H9 (cell line): ENCODE measurements at regions not wholly inside any gene's neighbourhood (a gene's known extent, or its start where the extent isn't known, plus 50 kb on each side); places are given as distances from the start of the nearest gene placed in this dataset.

Source experiments
- DNase-seq: peaks from one replicate; pipeline ENCODE4 v3.0.0-alpha.2; 2017
- H2AFZ ChIP-seq: one replicate; pipeline ENCODE4 v1.6.1; 2013; ENCODE audit warnings: mild to moderate bottlenecking, low read length, control low read depth, moderate library complexity
- H2AK5ac ChIP-seq: 2 replicates; pipeline ENCODE4 v1.6.1; 2013; ENCODE audit warnings: low read length, control low read depth, mixed read lengths; ENCODE audit not compliant: insufficient read length
- H2BK120ac ChIP-seq: one replicate; pipeline ENCODE4 v1.6.1; 2013; ENCODE audit warnings: low read depth, mild to moderate bottlenecking, low read length, control low read depth, inconsistent platforms; ENCODE audit not compliant: poor library complexity, severe bottlenecking
- H2BK12ac ChIP-seq: 2 replicates; pipeline ENCODE4 v1.6.1; 2013; ENCODE audit warnings: low read length, control low read depth, mixed read lengths, low read depth; ENCODE audit not compliant: insufficient read length
- H2BK15ac ChIP-seq: 2 replicates; pipeline ENCODE4 v1.6.1; 2013; ENCODE audit warnings: low read depth, low read length, control low read depth
- H2BK20ac ChIP-seq: one replicate; pipeline ENCODE4 v1.6.1; 2013; ENCODE audit warnings: low read depth, mild to moderate bottlenecking, low read length, control low read depth, inconsistent platforms; ENCODE audit not compliant: poor library complexity, severe bottlenecking
- H2BK5ac ChIP-seq: 2 replicates; pipeline ENCODE4 v1.6.1; 2013; ENCODE audit warnings: low read length, control low read depth, mixed read lengths; ENCODE audit not compliant: insufficient read length
- H3K14ac ChIP-seq: 2 replicates; pipeline ENCODE4 v1.6.1; 2013; ENCODE audit warnings: low read length, control low read depth; ENCODE audit not compliant: insufficient read depth
- H3K18ac ChIP-seq: 2 replicates; pipeline ENCODE4 v1.6.1; 2013; ENCODE audit warnings: low read depth, mild to moderate bottlenecking, mixed read lengths, low read length, control low read depth; ENCODE audit not compliant: insufficient read length
- H3K23ac ChIP-seq: 2 replicates; pipeline ENCODE4 v1.6.1; 2013; ENCODE audit warnings: low read length, control low read depth, mixed read lengths, low read depth; ENCODE audit not compliant: insufficient read length
- H3K23me2 ChIP-seq: 2 replicates; pipeline ENCODE4 v1.6.1; 2013; ENCODE audit warnings: low read depth, mild to moderate bottlenecking, mixed read lengths, low read length, control low read depth; ENCODE audit not compliant: insufficient read length, poor library complexity, severe bottlenecking
- H3K27ac ChIP-seq: 2 replicates; pipeline ENCODE4 v1.5.1; 2013; ENCODE audit warnings: low read length, control low read depth, mixed read lengths, low read depth; ENCODE audit not compliant: insufficient read length
- H3K27me3 ChIP-seq: 2 replicates; pipeline ENCODE4 v1.6.1; 2013; ENCODE audit warnings: low read length, control low read depth, inconsistent platforms; ENCODE audit not compliant: insufficient read depth
- H3K4ac ChIP-seq: 2 replicates; pipeline ENCODE4 v1.6.1; 2013; ENCODE audit warnings: low read depth, mild to moderate bottlenecking, control low read depth, inconsistent platforms, low read length, moderate library complexity
- H3K4me1 ChIP-seq: 2 replicates; pipeline ENCODE4 v1.6.1; 2013; ENCODE audit warnings: low read length, control low read depth, inconsistent platforms; ENCODE audit not compliant: insufficient read depth
- H3K4me2 ChIP-seq: 2 replicates; pipeline ENCODE4 v1.6.1; 2013; ENCODE audit warnings: low read length, control low read depth, mixed read lengths; ENCODE audit not compliant: insufficient read length, insufficient read depth
- H3K56ac ChIP-seq: 2 replicates; pipeline ENCODE4 v1.6.1; 2013; ENCODE audit warnings: low read depth, mild to moderate bottlenecking, mixed read lengths, low read length, control low read depth; ENCODE audit not compliant: insufficient read length
- H3K79me1 ChIP-seq: 2 replicates; pipeline ENCODE4 v1.6.1; 2013; ENCODE audit warnings: low read depth, mild to moderate bottlenecking, moderate library complexity, low read length, control low read depth, inconsistent platforms; ENCODE audit not compliant: insufficient read depth, poor library complexity, severe bottlenecking
- H3K79me2 ChIP-seq: 2 replicates; pipeline ENCODE4 v1.6.1; 2013; ENCODE audit warnings: low read length, control low read depth, inconsistent platforms; ENCODE audit not compliant: insufficient read depth
- H3K9ac ChIP-seq: 2 replicates; pipeline ENCODE4 v1.6.1; 2013; ENCODE audit warnings: low read length, control low read depth, mixed read lengths; ENCODE audit not compliant: insufficient read length; ENCODE audit errors: extremely low read depth
- H3K9me3 ChIP-seq: one replicate; pipeline ENCODE4 v1.6.1; 2013; ENCODE audit warnings: low read depth, low read length, inconsistent platforms; ENCODE audit not compliant: control insufficient read depth
- H3T11ph ChIP-seq: one replicate; pipeline ENCODE4 v1.6.1; 2013; ENCODE audit warnings: mild to moderate bottlenecking, low read length, control low read depth, inconsistent platforms
- H4K20me1 ChIP-seq: one replicate; pipeline ENCODE4 v1.6.1; 2013; ENCODE audit not compliant: control insufficient read depth, insufficient read length, insufficient read depth
- H4K5ac ChIP-seq: 2 replicates; pipeline ENCODE4 v1.6.1; 2013; ENCODE audit warnings: low read depth, mild to moderate bottlenecking, mixed read lengths, low read length, control low read depth; ENCODE audit not compliant: insufficient read length
- H4K8ac ChIP-seq: replicated peaks from 2 replicates; pipeline ENCODE4 v1.6.1; 2013; ENCODE audit warnings: low read length, control low read depth, mixed read lengths, low read depth; ENCODE audit not compliant: insufficient read length
- H4K91ac ChIP-seq: 2 replicates; pipeline ENCODE4 v1.6.1; 2013; ENCODE audit warnings: low read depth, mild to moderate bottlenecking, moderate library complexity, mixed read lengths, low read length, control low read depth; ENCODE audit not compliant: insufficient read length
- H3K27ac Mint-ChIP-seq, 3 experiments: 2 replicates in 2 of 3; 3 replicates in 1 of 3; pipeline ENCODE4 v1.8.0; 2020 to 2021; ENCODE audit warnings: mixed read lengths in 3 of 3, mild to moderate bottlenecking in 1 of 3, moderate library complexity in 1 of 3
- H3K27me3 Mint-ChIP-seq: 2 replicates; pipeline ENCODE4 v1.8.0; 2021; ENCODE audit warnings: low read depth, mild to moderate bottlenecking, moderate library complexity, mixed read lengths
- H3K36me3 Mint-ChIP-seq, 3 experiments: 2 replicates in 2 of 3; 3 replicates in 1 of 3; pipeline ENCODE4 v1.8.0; 2020 to 2021; ENCODE audit warnings: low read depth in 3 of 3, mixed read lengths in 3 of 3; ENCODE audit not compliant: insufficient read depth in 1 of 3
- H3K4me1 Mint-ChIP-seq, 2 experiments: 2 replicates each; pipeline ENCODE4 v1.8.0; 2020; ENCODE audit warnings: mixed read lengths in 2 of 2
- H3K4me3 Mint-ChIP-seq, 2 experiments: 2 replicates in 1 of 2; 3 replicates in 1 of 2; pipeline ENCODE4 v1.8.0; 2020 to 2021; ENCODE audit warnings: mild to moderate bottlenecking in 2 of 2, mixed read lengths in 2 of 2, moderate library complexity in 1 of 2
- H3K9me3 Mint-ChIP-seq, 2 experiments: 2 replicates in 1 of 2; 3 replicates in 1 of 2; pipeline ENCODE4 v1.8.0; 2020; ENCODE audit warnings: mild to moderate bottlenecking in 2 of 2, mixed read lengths in 2 of 2, moderate library complexity in 1 of 2
- WGBS: extraction: QIAGEN DNeasy Blood & Tissue Kit; methylation state at CpG from one replicate; pipeline ENCODE4 v1.1.7; 2013; ENCODE audit warnings: missing lambda C conversion rate, low lambda C conversion rate, mixed read lengths; ENCODE audit not compliant: insufficient read length; ENCODE audit errors: extremely low coverage; 5-methylcytosine and 5-hydroxymethylcytosine counted together
- TF ChIP-seq, protein P1 (sequence below): fragments of 200-600 bp; sonication (generic); conservative IDR thresholded peaks from 3 replicates; pipeline ENCODE4 v1.8.0; 2021; ENCODE audit warnings: antibody characterized with exemption, mild to moderate bottlenecking

- Histone ChIP-seq H3K4me1 (no peaks in the 10 kb centered on the region), H4K8ac (no peak overlapping the region), H2AK5ac (no peak overlapping the region), H2BK15ac (no peak overlapping the region), H2BK12ac (no peak overlapping the region), H3K18ac (no peak overlapping the region), H2BK5ac (no peak overlapping the region), H4K5ac (no peak overlapping the region), H4K91ac (no peak overlapping the region), H3K27ac (no peak overlapping the region), H3T11ph (no peak overlapping the region), H3K9me3 (no peaks in the 10 kb centered on the region), H3K79me1 (no peaks in the 10 kb centered on the region), H3K9ac (no peak overlapping the region), H4K20me1 (no peaks in the 10 kb centered on the region), H3K4me2 (no peak overlapping the region), H3K23ac (no peak overlapping the region), H3K4ac (no peak overlapping the region), H2BK20ac (no peak overlapping the region), H2BK120ac (no peak overlapping the region), H3K79me2 (no peaks in the 10 kb centered on the region), H3K23me2 (no peaks in the 10 kb centered on the region), H3K14ac (no peak overlapping the region), H3K56ac (no peak overlapping the region), H3K27me3 (no peaks in the 10 kb centered on the region), H2AFZ (no peak overlapping the region)
- Mint-ChIP-seq H3K27ac (no peak overlapping the region), H3K36me3 (no peaks in the 10 kb centered on the region), H3K4me1 (0 out of 4 replicates have a peak, but pooled peaks cover 0 to 2% of the 10 kb centered on the region in 2 experiments), H3K27me3 (0 out of 2 replicates have a peak, but pooled peaks cover 1% of the 10 kb centered on the region), H3K9me3 (no peaks in the 10 kb centered on the region; a peak in 3 of 5 replicates), H3K4me3 (no peak overlapping the region)
- no CpG with 5 or more reads among the region's 7 CpGs for WGBS
- DNase-seq = no peak
- TF ChIP-seq, protein P1, sequence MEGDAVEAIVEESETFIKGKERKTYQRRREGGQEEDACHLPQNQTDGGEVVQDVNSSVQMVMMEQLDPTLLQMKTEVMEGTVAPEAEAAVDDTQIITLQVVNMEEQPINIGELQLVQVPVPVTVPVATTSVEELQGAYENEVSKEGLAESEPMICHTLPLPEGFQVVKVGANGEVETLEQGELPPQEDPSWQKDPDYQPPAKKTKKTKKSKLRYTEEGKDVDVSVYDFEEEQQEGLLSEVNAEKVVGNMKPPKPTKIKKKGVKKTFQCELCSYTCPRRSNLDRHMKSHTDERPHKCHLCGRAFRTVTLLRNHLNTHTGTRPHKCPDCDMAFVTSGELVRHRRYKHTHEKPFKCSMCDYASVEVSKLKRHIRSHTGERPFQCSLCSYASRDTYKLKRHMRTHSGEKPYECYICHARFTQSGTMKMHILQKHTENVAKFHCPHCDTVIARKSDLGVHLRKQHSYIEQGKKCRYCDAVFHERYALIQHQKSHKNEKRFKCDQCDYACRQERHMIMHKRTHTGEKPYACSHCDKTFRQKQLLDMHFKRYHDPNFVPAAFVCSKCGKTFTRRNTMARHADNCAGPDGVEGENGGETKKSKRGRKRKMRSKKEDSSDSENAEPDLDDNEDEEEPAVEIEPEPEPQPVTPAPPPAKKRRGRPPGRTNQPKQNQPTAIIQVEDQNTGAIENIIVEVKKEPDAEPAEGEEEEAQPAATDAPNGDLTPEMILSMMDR = no peak
Measured at GRCh38 chr10:32125023-32125422, 68.8 kb upstream of the KIF5B start.
